Activated T-cell treated with anti-CD3 and anti-CD28 coated beads, Interleukin-2, amount 50 U/mL, for 4 hours (primary cell): ENCODE measurements at regions not wholly inside any gene's neighbourhood (a gene's known extent, or its start where the extent isn't known, plus 50 kb on each side); places are given as distances from the start of the nearest gene placed in this dataset.
"Not testable (repeated sequence)": the region's sequence is repeated elsewhere in the genome, so short reads cannot be mapped to it uniquely, and the experiment has no call there.

Experiments
- ATAC-seq, 2 donors: fragments of 200-7000 bp; cut with Tn5 transposase; one replicate each; pipeline ENCODE4 v1.10.0; 2021
- DNase-seq: peaks from one replicate; pipeline ENCODE4 v3.0.0-alpha.2; 2020
- H3K27me3 Mint-ChIP-seq: one replicate; pipeline ENCODE4 v1.8.0; 2021; ENCODE audit warnings: low read depth, mixed read lengths
- H3K36me3 Mint-ChIP-seq: one replicate; pipeline ENCODE4 v1.8.0; 2022; ENCODE audit warnings: mixed read lengths; ENCODE audit not compliant: insufficient read depth
- H3K4me1 Mint-ChIP-seq: one replicate; pipeline ENCODE4 v1.8.0; 2021; ENCODE audit warnings: low read depth, mixed read lengths
- H3K4me3 Mint-ChIP-seq: one replicate; pipeline ENCODE4 v1.8.0; 2021; ENCODE audit warnings: mild to moderate bottlenecking, moderate library complexity, mixed read lengths
- H3K9me3 Mint-ChIP-seq: one replicate; pipeline ENCODE4 v1.8.0; 2021; ENCODE audit warnings: mixed read lengths

- ATAC-seq: no peak
- peaks cover 4% of the 10 kb centered on the region for H3K9me3 Mint-ChIP-seq
- H3K36me3 Mint-ChIP-seq: no peaks in the 10 kb centered on the region
- H3K4me1 Mint-ChIP-seq: no peaks in the 10 kb centered on the region
- H3K4me3 Mint-ChIP-seq: no peak overlapping the region
- H3K27me3 Mint-ChIP-seq: no peaks in the 10 kb centered on the region
- DNase-seq: no peak
Measured at GRCh38 chr18:73120626-73121025, 252.8 kb upstream of the NETO1 start.

GRCh38 chr18:73119574-73119973, 251.8 kb upstream of the NETO1 start:
- Mint-ChIP-seq H3K4me1 (no peaks in the 10 kb centered on the region), H3K9me3 (peaks cover 4% of the 10 kb centered on the region), H3K36me3 (no peaks in the 10 kb centered on the region), H3K27me3 (no peaks in the 10 kb centered on the region), H3K4me3 (no peak overlapping the region)
- no peak for DNase-seq
- no peak for ATAC-seq

GRCh38 chr18:73118121-73118816, 250.5 kb upstream of the NETO1 start:
- no peak for ATAC-seq
- DNase-seq: no peak
- no peaks in the 10 kb centered on the region for H3K36me3 Mint-ChIP-seq
- no peak overlapping the region for H3K4me3 Mint-ChIP-seq
- H3K9me3 Mint-ChIP-seq: peaks cover 9% of the 10 kb centered on the region
- no peaks in the 10 kb centered on the region for H3K27me3 Mint-ChIP-seq
- no peaks in the 10 kb centered on the region for H3K4me1 Mint-ChIP-seq

GRCh38 chr18:73110307-73110706, 242.5 kb upstream of the NETO1 start:
- Mint-ChIP-seq H3K4me3 (no peak overlapping the region), H3K27me3 (no peaks in the 10 kb centered on the region), H3K9me3 (peaks cover 9% of the 10 kb centered on the region), H3K36me3 (no peaks in the 10 kb centered on the region), H3K4me1 (no peaks in the 10 kb centered on the region)
- DNase-seq (no peak), ATAC-seq (no peak)

- Mint-ChIP-seq H3K27me3 (no peaks in the 10 kb centered on the region), H3K9me3 (peaks cover 4% of the 10 kb centered on the region), H3K4me3 (no peak overlapping the region), H3K36me3 (no peaks in the 10 kb centered on the region), H3K4me1 (no peaks in the 10 kb centered on the region)
- DNase-seq (no peak), ATAC-seq (no peak)
Measured at GRCh38 chr18:73101977-73102376, 234.2 kb upstream of the NETO1 start.

GRCh38 chr18:73101491-73101890, 233.7 kb upstream of the NETO1 start:
- H3K4me3 Mint-ChIP-seq, H3K4me1 Mint-ChIP-seq, H3K9me3 Mint-ChIP-seq, H3K36me3 Mint-ChIP-seq, ATAC-seq, H3K27me3 Mint-ChIP-seq, DNase-seq: not testable (repeated sequence)

- Mint-ChIP-seq H3K36me3 (no peaks in the 10 kb centered on the region), H3K27me3 (no peaks in the 10 kb centered on the region), H3K9me3 (peaks cover 5% of the 10 kb centered on the region), H3K4me3 (no peak overlapping the region), H3K4me1 (no peaks in the 10 kb centered on the region)
- DNase-seq (no peak), ATAC-seq (no peak)
Measured at GRCh38 chr18:73099759-73100158, 232.0 kb upstream of the NETO1 start.

GRCh38 chr18:73093687-73094250, 226.0 kb upstream of the NETO1 start:
- Mint-ChIP-seq H3K4me1 (no peaks in the 10 kb centered on the region), H3K27me3 (no peaks in the 10 kb centered on the region), H3K36me3 (no peaks in the 10 kb centered on the region), H3K9me3 (peaks cover 21% of the 10 kb centered on the region), H3K4me3 (no peak overlapping the region)
- no peak for DNase-seq
- no peak for ATAC-seq

GRCh38 chr18:73088445-73088844, 220.7 kb upstream of the NETO1 start:
- H3K9me3 Mint-ChIP-seq: peaks cover 28% of the 10 kb centered on the region
- H3K4me1 Mint-ChIP-seq: no peaks in the 10 kb centered on the region
- ATAC-seq (no peak), DNase-seq (no peak)
- H3K36me3 Mint-ChIP-seq: no peaks in the 10 kb centered on the region
- no peak overlapping the region for H3K4me3 Mint-ChIP-seq
- H3K27me3 Mint-ChIP-seq: no peaks in the 10 kb centered on the region

GRCh38 chr18:73087282-73087977, 219.6 kb upstream of the NETO1 start:
- Mint-ChIP-seq H3K4me1 (no peaks in the 10 kb centered on the region), H3K27me3 (no peaks in the 10 kb centered on the region), H3K9me3 (peaks cover 28% of the 10 kb centered on the region), H3K4me3 (no peak overlapping the region), H3K36me3 (no peaks in the 10 kb centered on the region)
- DNase-seq (no peak), ATAC-seq (no peak)

- ATAC-seq (no peak), DNase-seq (no peak)
- no peaks in the 10 kb centered on the region for H3K4me1 Mint-ChIP-seq
- no peak overlapping the region for H3K4me3 Mint-ChIP-seq
- peaks cover 13% of the 10 kb centered on the region for H3K9me3 Mint-ChIP-seq
- H3K36me3 Mint-ChIP-seq: no peaks in the 10 kb centered on the region
- no peaks in the 10 kb centered on the region for H3K27me3 Mint-ChIP-seq
Measured at GRCh38 chr18:73079920-73080319, 212.1 kb upstream of the NETO1 start.

- H3K36me3 Mint-ChIP-seq: no peaks in the 10 kb centered on the region
- ATAC-seq (no peak), DNase-seq (no peak)
- no peaks in the 10 kb centered on the region for H3K27me3 Mint-ChIP-seq
- H3K4me1 Mint-ChIP-seq: no peaks in the 10 kb centered on the region
- no peak overlapping the region for H3K4me3 Mint-ChIP-seq
- peaks cover 6% of the 10 kb centered on the region for H3K9me3 Mint-ChIP-seq
Measured at GRCh38 chr18:73060666-73061288, 193.0 kb upstream of the NETO1 start.

GRCh38 chr18:73059280-73059679, 191.5 kb upstream of the NETO1 start:
- H3K4me3 Mint-ChIP-seq: no peak overlapping the region
- ATAC-seq: no peak

GRCh38 chr18:73047688-73048087, 179.9 kb upstream of the NETO1 start:
- no peaks in the 10 kb centered on the region for H3K36me3 Mint-ChIP-seq
- H3K4me1 Mint-ChIP-seq: no peaks in the 10 kb centered on the region
- DNase-seq (no peak), ATAC-seq (no peak)
- H3K4me3 Mint-ChIP-seq: no peak overlapping the region
- peaks cover 4% of the 10 kb centered on the region for H3K9me3 Mint-ChIP-seq
- H3K27me3 Mint-ChIP-seq: no peaks in the 10 kb centered on the region

More at GRCh38 chr18:73059280-73059679, 191.5 kb upstream of the NETO1 start:
- Mint-ChIP-seq H3K4me1 (no peaks in the 10 kb centered on the region), H3K36me3 (no peaks in the 10 kb centered on the region), H3K27me3 (no peaks in the 10 kb centered on the region), H3K9me3 (peaks cover 6% of the 10 kb centered on the region)
- no peak for DNase-seq

GRCh38 chr18:73045037-73045436, 177.2 kb upstream of the NETO1 start:
- peaks cover 10% of the 10 kb centered on the region for H3K9me3 Mint-ChIP-seq
- ATAC-seq: no peak
- no peak overlapping the region for H3K4me3 Mint-ChIP-seq
- H3K27me3 Mint-ChIP-seq: no peaks in the 10 kb centered on the region
- no peak for DNase-seq
- H3K36me3 Mint-ChIP-seq: no peaks in the 10 kb centered on the region
- H3K4me1 Mint-ChIP-seq: no peaks in the 10 kb centered on the region
